GM19463 (cell line): ENCODE measurements at regions not wholly inside any gene's neighbourhood (a gene's known extent, or its start where the extent isn't known, plus 50 kb on each side); places are given as distances from the start of the nearest gene placed in this dataset.
"Not testable (repeated sequence)": the region's sequence is repeated elsewhere in the genome, so short reads cannot be mapped to it uniquely, and the experiment has no call there.

ENCODE experiments used
- ATAC-seq: cut with Tn5 transposase; IDR thresholded peaks from one replicate; pipeline ENCODE4 v1.9.1; 2021; ENCODE audit warnings: mild to moderate bottlenecking, moderate library complexity; ENCODE audit not compliant: unreplicated experiment

GRCh38 chr17:70906808-70907207 is 737.5 kb downstream of the KCNJ2 start:
- ATAC-seq = no peak

GRCh38 chr17:70912716-70913485 is 743.6 kb downstream of the KCNJ2 start:
- no peak for ATAC-seq

GRCh38 chr17:70916469-70916868 is 747.1 kb downstream of the KCNJ2 start:
- ATAC-seq = no peak

GRCh38 chr17:70919241-70919640 is 749.9 kb downstream of the KCNJ2 start:
- no peak for ATAC-seq

GRCh38 chr17:70920416-70920815 is 751.1 kb downstream of the KCNJ2 start:
- no peak for ATAC-seq

GRCh38 chr17:70922268-70922667 is 752.9 kb downstream of the KCNJ2 start:
- no peak for ATAC-seq

GRCh38 chr17:70924776-70925175 is 755.4 kb downstream of the KCNJ2 start:
- no peak for ATAC-seq

- ATAC-seq = no peak
Observed at GRCh38 chr17:70929226-70929625, 759.9 kb downstream of the KCNJ2 start.

GRCh38 chr17:70934231-70934630 is 764.9 kb downstream of the KCNJ2 start:
- ATAC-seq = no peak

GRCh38 chr17:70934835-70935234 is 765.5 kb downstream of the KCNJ2 start:
- ATAC-seq = no peak

GRCh38 chr17:70936724-70937123 is 767.4 kb downstream of the KCNJ2 start:
- no peak for ATAC-seq

- no peak for ATAC-seq
Observed at GRCh38 chr17:70938336-70938735, 769.0 kb downstream of the KCNJ2 start.

- ATAC-seq = no peak
Observed at GRCh38 chr17:70945386-70945785, 776.1 kb downstream of the KCNJ2 start.

- ATAC-seq = no peak
Observed at GRCh38 chr17:70947215-70947614, 777.9 kb downstream of the KCNJ2 start.

GRCh38 chr17:70947636-70948565 is 778.6 kb downstream of the KCNJ2 start:
- no peak for ATAC-seq

GRCh38 chr17:70953140-70953539 is 783.8 kb downstream of the KCNJ2 start:
- not testable (repeated sequence) for ATAC-seq

GRCh38 chr17:70955441-70955840 is 786.1 kb downstream of the KCNJ2 start:
- ATAC-seq = no peak

GRCh38 chr17:70956726-70957125 is 787.4 kb downstream of the KCNJ2 start:
- ATAC-seq = no peak

- ATAC-seq = no peak
Observed at GRCh38 chr17:70961341-70961740, 792.0 kb downstream of the KCNJ2 start.

- no peak for ATAC-seq
Observed at GRCh38 chr17:70968302-70968701, 799.0 kb downstream of the KCNJ2 start.

- ATAC-seq = no peak
Observed at GRCh38 chr17:70969521-70970034, 800.2 kb downstream of the KCNJ2 start.

GRCh38 chr17:70976447-70976846 is 807.1 kb downstream of the KCNJ2 start:
- no peak for ATAC-seq
